NCI-H1417 treated with DMSO at 0.1 percent for 48 hours (cell line): ENCODE measurements at regions not wholly inside any gene's neighbourhood (a gene's known extent, or its start where the extent isn't known, plus 50 kb on each side); places are given as distances from the start of the nearest gene placed in this dataset.
"Not testable (repeated sequence)": the region's sequence is repeated elsewhere in the genome, so short reads cannot be mapped to it uniquely, and the experiment has no call there.

Experiments
- DNase-seq: peaks from one replicate; lab custom pipeline; 2025; lab: John Stamatoyannopoulos, UW

DNA sequence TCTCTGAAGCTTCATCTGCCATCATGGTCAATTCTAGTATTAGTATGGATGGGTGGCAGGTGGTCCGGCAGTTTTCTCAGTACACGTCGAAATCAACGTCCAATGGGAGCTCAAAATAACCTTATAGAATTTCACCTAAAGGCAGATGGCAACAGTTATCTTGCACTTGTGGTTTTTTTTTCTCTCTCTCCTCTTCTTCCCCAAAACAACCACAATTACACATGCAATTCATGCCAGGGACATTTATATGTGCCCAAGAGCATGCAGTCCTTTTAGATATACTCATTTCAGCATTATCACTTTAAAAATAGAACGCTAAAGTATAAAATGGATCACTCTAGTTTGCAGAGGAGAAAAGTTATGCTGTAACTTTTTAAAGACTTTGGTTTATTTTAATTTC lies 1428.9 kb upstream of the WWC1 start:
- DNase-seq, result no peak

- DNase-seq, result no peak
Measured at GRCh38 chr5:166865206-166865605, 1426.2 kb upstream of the WWC1 start.

GRCh38 chr5:166880456-166880855 lies 1411.0 kb upstream of the WWC1 start:
- DNase-seq, result no peak

DNA sequence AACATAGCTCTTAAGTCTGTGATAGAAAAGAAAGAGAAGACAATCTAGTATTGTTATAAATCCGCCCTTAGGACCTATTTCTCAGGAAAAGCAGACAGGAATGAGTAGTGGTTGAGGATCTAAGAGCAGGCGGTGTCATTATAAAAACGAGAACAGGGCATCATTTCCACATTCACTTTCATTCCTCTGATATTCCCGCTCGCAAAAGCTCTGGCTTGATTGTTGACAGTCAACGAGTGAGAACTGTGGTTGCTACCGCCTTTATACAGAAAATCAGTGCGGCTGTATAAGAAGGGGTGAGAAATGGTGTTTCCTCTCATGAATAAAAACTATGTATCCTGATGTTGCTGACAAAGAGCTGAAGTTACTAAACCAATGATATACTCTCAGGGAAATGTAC lies 1409.6 kb upstream of the WWC1 start:
- DNase-seq, result no peak

DNA sequence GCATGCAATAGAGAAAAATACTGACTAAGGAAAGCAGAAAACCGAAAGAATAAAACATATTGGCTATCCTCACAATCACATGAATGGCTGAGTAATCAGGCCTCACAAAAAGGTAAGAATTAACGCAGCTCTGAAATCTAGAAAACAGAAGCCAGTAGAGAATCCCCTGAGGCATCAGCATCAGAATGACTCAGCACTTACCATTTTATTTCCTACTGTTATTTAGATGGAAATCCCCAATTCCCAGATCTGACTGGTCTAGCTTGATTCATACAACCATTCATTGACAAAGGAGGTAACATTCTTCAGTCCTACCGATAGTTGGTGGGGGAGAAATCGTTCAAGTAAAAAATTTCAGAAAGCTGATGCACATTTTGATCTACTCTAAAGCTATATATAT lies 1408.4 kb upstream of the WWC1 start:
- DNase-seq, result no peak

DNA sequence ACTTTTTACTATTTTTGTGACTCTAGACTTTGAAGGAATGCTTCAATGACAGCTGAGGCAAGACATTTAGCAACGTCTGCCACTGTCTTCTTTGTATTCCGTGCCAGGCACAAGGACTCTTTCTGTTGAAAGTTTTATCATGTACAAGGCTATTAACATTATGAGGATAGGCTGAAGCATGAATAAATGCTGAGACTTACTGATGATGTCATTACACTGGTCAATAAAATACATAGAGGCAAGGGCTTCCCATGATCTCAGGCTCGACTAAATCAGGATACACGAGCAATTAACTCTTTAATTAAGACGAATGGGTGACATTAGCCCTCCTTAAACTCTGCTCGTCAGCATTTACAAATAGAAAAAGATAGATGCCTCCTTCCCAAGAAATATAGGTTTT lies 1393.3 kb upstream of the WWC1 start:
- no peak for DNase-seq

DNA sequence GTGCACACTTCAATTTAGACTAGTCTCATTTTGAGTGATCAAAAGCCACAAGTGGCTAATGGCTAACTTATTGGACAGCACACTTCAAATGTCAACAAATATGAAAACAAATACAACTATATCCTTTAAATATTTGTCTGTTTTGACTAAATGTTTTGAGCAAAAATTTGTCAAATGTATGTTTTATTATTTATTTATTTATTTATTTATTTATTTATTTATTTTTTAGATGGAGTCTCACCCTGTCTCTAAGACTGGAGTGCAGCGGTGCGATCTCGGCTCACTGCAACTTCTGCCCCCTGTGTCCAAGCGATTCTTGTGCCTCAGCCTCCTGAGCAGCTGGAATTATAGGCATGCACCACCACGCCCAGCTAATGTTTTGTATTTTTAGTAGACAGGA lies 1392.1 kb upstream of the WWC1 start:
- no peak for DNase-seq

DNA sequence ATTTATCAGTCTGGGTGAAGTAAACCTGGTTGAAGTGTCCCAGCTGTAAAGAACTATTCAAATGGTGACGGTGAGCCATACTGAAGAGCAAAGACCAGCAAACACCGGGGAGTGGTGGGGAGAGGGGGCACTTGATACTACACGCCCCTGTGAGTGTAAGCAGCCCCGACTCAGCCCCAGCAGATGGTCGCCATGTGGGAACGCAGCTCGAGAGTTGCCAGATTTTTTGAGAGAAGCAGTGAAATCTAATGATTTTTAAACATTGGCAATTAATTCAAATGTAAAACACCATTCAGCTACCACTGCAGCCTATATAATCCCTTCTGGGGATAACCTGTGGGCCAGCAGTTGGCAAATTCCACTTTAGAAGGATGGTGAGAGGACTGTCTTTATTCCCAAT lies 1386.9 kb upstream of the WWC1 start:
- no peak for DNase-seq

GRCh38 chr5:166906991-166907713 lies 1384.3 kb upstream of the WWC1 start:
- no peak for DNase-seq

DNA sequence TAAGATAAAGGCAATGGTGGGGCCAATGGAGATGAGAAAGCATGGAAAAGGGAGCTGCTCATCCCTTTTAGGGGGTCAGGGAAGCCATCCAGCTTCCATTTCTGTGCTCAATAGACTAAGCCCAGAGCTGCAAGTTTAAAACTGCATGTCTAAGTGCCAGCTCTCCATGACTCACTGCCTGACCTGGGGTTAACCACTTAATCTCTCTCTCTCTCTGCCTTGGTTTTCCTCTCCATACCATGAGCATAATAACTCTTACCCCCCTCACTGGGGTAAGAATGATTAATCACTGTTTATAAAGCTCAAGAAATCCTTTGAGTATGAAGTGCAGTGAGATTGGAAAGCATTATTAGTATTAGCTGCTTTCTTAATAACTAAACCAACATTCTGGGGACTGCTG lies 1382.4 kb upstream of the WWC1 start:
- DNase-seq, result no peak

DNA sequence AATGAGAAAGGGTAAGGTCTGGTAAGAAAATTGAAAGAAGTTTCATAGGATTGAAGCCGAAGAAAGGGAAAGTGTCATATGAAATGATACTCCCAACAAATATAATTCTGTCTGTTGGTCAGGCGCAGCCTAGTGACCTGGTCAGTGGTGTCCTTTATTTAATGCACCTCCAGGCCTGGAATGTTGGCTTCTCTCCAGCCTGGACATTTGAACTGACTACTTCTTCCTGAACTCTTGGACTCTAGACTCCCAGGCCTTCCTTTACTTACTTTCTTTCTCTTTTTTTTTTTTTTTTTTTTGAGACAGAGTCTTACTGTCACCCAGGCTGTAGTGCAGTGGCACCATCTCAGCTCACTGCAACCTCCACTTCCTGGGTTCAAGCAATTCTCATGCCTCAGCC lies 1381.5 kb upstream of the WWC1 start:
- DNase-seq, result no peak

DNA sequence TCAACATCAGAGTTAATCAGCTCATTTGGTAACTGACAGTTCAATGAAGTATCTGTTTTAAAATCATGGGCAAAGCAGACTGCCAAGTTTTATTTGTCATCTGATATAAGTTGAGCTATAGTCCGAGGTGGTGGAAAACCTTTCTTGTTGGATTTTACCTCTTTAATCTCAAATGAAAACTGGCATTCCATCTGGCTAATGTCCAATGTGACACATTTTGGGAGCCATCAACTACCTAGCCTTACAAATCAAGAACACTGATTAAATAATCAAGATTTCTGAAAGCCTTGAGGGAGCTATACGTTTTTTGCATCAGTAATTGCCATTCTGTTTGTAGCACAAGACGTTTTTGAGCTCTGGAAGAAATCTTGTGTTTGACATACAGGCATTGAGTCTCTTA lies 1380.5 kb upstream of the WWC1 start:
- DNase-seq, result no peak

DNA sequence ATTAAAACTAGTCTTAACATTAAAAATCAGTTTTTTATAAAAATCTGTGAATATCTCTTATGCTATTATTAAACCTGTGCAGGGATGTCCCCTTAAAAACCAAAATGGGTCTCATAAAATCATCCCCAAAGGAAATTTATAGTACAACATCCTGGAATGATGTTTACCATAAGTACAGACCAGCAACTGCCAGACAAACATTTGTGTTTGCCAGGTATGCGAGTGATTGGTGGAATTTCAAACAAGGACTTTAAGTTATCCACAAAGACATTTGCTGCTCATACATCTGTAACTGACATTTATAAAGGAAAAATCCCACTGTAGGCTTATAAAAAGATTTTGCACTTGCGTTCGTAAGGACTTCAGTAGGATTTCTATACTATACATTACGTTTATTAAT lies 1375.4 kb upstream of the WWC1 start:
- no peak for DNase-seq

DNA sequence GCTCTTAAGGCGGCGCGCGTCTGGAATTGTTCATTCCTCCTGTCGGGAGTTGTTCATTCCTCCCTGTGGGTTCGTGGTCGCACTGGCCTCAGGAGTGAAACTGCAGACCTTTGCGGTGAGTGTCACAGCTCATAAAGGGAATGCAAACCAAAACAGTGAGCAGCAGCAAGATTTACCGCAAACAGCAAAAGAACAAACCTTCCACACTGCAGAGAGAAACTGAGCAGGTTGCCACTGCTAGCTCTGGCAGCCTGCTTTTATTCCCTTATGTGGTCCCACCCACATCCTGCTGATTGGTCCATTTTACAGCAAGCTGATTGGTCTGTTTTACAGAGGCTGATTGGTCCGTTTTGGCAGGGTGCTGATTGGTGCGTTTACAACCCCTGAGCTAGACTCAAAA lies 1365.3 kb upstream of the WWC1 start:
- DNase-seq, result no peak

DNA sequence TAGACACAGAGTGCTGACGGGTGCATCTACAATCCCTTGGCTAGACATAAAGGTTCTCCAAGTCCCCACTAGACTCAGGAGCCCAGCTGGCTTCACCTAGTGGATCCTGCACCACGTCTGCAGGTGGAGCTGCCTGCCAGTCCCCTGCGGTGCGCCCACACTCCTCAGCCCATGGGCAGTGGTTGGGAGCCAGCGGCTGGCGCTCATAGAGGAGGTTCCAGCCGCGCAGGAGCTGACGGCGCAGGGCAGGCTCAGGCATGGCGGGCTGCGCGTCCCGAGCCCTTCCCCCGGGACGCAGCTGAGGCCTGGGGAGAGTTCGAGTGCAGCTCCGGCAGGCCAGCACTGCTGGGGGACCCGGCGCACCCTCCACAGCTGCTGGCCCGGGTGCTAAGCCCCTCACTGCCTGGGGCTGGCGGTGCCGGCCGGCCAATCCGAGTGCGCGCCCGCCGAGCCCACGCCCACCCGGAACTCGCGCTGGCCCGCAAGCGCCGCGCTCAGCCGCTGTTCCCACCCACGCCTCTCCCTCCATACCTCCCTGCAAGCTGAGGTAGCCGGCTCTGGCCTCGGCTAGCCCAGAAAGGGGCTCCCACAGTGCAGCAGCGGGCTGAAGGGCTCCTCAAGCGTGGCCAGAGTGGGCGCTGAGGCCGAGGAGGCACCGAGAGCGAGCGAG lies 1364.5 kb upstream of the WWC1 start:
- DNase-seq, result not testable (repeated sequence)

DNA sequence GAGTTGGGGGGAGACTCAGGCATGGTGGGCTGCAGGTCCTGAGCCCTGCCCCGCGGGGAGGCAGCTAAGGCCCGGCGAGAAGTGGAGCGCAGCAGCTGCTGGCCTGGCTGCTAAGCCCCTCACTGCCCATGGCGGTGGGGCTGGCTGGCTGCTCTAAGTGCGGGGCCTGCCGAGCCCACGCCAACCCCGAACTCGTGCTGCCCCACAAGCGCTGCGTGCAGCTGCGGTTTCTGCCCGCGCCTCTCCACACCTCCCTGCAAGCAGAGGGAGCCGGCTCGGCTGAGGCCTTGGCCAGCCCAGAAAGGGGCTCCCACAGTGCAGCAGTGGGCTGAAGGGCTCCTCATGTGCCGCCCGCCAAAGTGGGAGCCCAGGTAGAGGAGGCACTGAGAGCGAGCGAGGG lies 1355.1 kb upstream of the WWC1 start:
- DNase-seq, result no peak

DNA sequence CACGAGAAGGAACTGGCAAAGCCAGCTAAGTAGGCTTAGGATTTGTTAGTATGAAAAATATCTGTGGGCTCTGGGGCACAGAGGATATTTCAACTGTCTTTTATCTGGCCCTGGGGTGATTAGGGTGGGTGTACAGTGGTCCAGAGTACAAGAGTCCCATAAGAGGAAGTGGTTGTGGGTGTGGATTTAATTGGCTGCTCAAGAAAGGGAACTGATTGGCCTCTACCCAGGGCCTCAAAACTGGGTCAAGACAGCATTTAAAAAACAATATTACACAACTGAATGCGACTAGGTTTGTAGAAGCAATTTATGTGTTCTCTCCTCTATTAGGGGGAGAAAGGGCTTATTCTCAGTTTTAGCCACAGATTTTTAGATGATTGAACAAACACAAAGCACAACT lies 1353.4 kb upstream of the WWC1 start:
- no peak for DNase-seq

- DNase-seq, result no peak
Measured at GRCh38 chr5:166942948-166943347, 1348.5 kb upstream of the WWC1 start.

- DNase-seq, result no peak
Measured at GRCh38 chr5:166947045-166947444, 1344.4 kb upstream of the WWC1 start.

- no peak for DNase-seq
Measured at GRCh38 chr5:166948679-166949078, 1342.8 kb upstream of the WWC1 start.

DNA sequence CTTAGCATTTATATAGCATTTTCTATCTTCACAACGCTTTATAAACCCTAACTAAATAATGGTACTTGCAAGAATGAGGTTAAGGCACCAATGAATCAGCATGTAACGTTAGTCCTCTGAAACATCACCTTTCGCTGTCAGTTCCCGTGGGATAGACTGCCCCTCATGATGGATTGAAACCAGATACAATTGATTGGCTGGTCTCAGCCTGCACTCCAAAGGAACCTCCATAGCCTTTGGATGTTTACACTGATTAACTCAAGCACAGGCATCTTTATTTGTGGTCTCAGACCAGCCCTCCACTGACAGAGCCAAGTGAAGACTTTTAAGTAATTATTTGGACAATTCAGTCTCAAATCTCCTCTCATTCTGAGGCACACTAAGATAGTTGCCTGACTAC lies 1339.4 kb upstream of the WWC1 start:
- DNase-seq, result no peak

DNA sequence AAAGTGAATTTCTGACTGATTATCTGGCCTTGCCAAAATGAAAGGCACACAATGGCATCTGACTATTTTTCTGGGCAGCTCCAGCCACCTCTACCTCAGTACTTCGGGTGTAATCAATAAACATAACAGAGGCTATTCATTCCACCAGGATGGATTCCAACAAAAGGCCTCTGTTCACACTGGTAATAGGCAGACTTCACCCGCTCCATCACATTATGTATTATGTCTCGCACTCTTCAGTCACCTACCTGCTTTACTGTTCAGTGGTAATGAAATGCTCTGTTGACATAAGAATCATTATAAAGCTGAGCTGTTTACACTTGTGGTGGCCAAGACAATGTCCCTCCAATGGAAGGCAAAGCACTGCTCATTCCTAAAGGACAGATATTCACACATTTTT lies 1333.7 kb upstream of the WWC1 start:
- no peak for DNase-seq

GRCh38 chr5:166959766-166960165 lies 1331.7 kb upstream of the WWC1 start:
- DNase-seq, result no peak

GRCh38 chr5:166961028-166961427 lies 1330.4 kb upstream of the WWC1 start:
- DNase-seq, result no peak
